Trophoblast cell (in vitro differentiated cells and primary cell): ENCODE measurements at regions not wholly inside any gene's neighbourhood (a gene's known extent, or its start where the extent isn't known, plus 50 kb on each side); places are given as distances from the start of the nearest gene placed in this dataset.

ENCODE experiments used
- DNase-seq, 2 donors: peaks; one replicate each; pipeline ENCODE4 v3.0.0-alpha.2; 2016
- H2AFZ ChIP-seq: 2 replicates; pipeline ENCODE4 v1.6.1; 2013; ENCODE audit warnings: low read length, moderate library complexity, mild to moderate bottlenecking; ENCODE audit not compliant: insufficient read depth, poor library complexity
- H2AK5ac ChIP-seq: 2 replicates; pipeline ENCODE4 v1.6.1; 2013; ENCODE audit warnings: mild to moderate bottlenecking, low read length
- H2BK120ac ChIP-seq: 2 replicates; pipeline ENCODE4 v1.6.1; 2013; ENCODE audit warnings: low read length, mild to moderate bottlenecking, moderate library complexity; ENCODE audit not compliant: insufficient read depth, poor library complexity
- H2BK12ac ChIP-seq: 2 replicates; pipeline ENCODE4 v1.6.1; 2013; ENCODE audit warnings: mild to moderate bottlenecking, low read length, moderate library complexity
- H2BK5ac ChIP-seq: 2 replicates; pipeline ENCODE4 v1.6.1; 2013; ENCODE audit warnings: low read length, low read depth, moderate library complexity, mild to moderate bottlenecking; ENCODE audit not compliant: poor library complexity
- H3K14ac ChIP-seq: 2 replicates; pipeline ENCODE4 v1.6.1; 2013; ENCODE audit warnings: mild to moderate bottlenecking, low read length
- H3K18ac ChIP-seq: 2 replicates; pipeline ENCODE4 v1.6.1; 2013; ENCODE audit warnings: mild to moderate bottlenecking, low read length
- H3K23ac ChIP-seq: 2 replicates; pipeline ENCODE4 v1.6.1; 2013; ENCODE audit warnings: low read length
- H3K27ac ChIP-seq: 2 replicates; pipeline ENCODE4 v1.5.1; 2013; ENCODE audit warnings: low read depth, mild to moderate bottlenecking, inconsistent platforms, low read length, moderate library complexity
- H3K27me3 ChIP-seq: 2 replicates; pipeline ENCODE4 v1.6.1; 2013; ENCODE audit warnings: inconsistent platforms, mild to moderate bottlenecking, low read length, moderate library complexity; ENCODE audit not compliant: insufficient read depth
- H3K36me3 ChIP-seq, 2 experiments: 1 replicate in 1 of 2; 2 replicates in 1 of 2; pipeline ENCODE4 v1.6.1; 2013; ENCODE audit warnings: low read length in 2 of 2, mild to moderate bottlenecking in 2 of 2, moderate library complexity in 1 of 2; ENCODE audit not compliant: insufficient read depth in 2 of 2, control insufficient read depth in 1 of 2
- H3K4ac ChIP-seq: 2 replicates; pipeline ENCODE4 v1.6.1; 2013; ENCODE audit warnings: low read depth, mild to moderate bottlenecking, low read length, moderate library complexity
- H3K4me1 ChIP-seq, 2 experiments: 1 replicate in 1 of 2; 2 replicates in 1 of 2; pipeline ENCODE4 v1.6.1; 2013; ENCODE audit warnings: low read length in 2 of 2, mild to moderate bottlenecking in 2 of 2, moderate library complexity in 1 of 2; ENCODE audit not compliant: insufficient read depth in 2 of 2, control insufficient read depth in 1 of 2
- H3K4me2 ChIP-seq: 2 replicates; pipeline ENCODE4 v1.6.1; 2013; ENCODE audit warnings: inconsistent platforms, mild to moderate bottlenecking, low read length, moderate library complexity
- H3K4me3 ChIP-seq: 2 replicates; pipeline ENCODE4 v1.5.1; 2013; ENCODE audit warnings: mild to moderate bottlenecking, low read depth, low read length, inconsistent platforms
- H3K79me1 ChIP-seq: one replicate; pipeline ENCODE4 v1.6.1; 2013; ENCODE audit warnings: low read length
- H3K79me2 ChIP-seq: 2 replicates; pipeline ENCODE4 v1.6.1; 2013; ENCODE audit warnings: low read length, mild to moderate bottlenecking; ENCODE audit not compliant: control insufficient read depth, insufficient read depth, poor library complexity
- H3K9ac ChIP-seq: 2 replicates; pipeline ENCODE4 v1.6.1; 2013; ENCODE audit warnings: mild to moderate bottlenecking, low read length
- H3K9me3 ChIP-seq: 2 replicates; pipeline ENCODE4 v1.6.1; 2013; ENCODE audit warnings: low read depth, mild to moderate bottlenecking, control low read depth, inconsistent platforms, low read length; ENCODE audit not compliant: insufficient read depth
- H4K12ac ChIP-seq: 2 replicates; pipeline ENCODE4 v1.6.1; 2013; ENCODE audit warnings: low read depth, mild to moderate bottlenecking, low read length, moderate library complexity
- H4K8ac ChIP-seq: 2 replicates; pipeline ENCODE4 v1.6.1; 2013; ENCODE audit warnings: low read depth, mild to moderate bottlenecking, low read length, moderate library complexity
- H4K91ac ChIP-seq: one replicate; pipeline ENCODE4 v1.6.1; 2013; ENCODE audit warnings: low read depth, mild to moderate bottlenecking, low read length, moderate library complexity
- WGBS: extraction: QIAGEN DNeasy Blood & Tissue Kit; methylation state at CpG from one replicate; pipeline ENCODE4 v1.1.7; 2013; ENCODE audit warnings: missing lambda C conversion rate; ENCODE audit not compliant: insufficient read length, insufficient coverage; ENCODE audit errors: extremely low coverage; 5-methylcytosine and 5-hydroxymethylcytosine counted together

DNA sequence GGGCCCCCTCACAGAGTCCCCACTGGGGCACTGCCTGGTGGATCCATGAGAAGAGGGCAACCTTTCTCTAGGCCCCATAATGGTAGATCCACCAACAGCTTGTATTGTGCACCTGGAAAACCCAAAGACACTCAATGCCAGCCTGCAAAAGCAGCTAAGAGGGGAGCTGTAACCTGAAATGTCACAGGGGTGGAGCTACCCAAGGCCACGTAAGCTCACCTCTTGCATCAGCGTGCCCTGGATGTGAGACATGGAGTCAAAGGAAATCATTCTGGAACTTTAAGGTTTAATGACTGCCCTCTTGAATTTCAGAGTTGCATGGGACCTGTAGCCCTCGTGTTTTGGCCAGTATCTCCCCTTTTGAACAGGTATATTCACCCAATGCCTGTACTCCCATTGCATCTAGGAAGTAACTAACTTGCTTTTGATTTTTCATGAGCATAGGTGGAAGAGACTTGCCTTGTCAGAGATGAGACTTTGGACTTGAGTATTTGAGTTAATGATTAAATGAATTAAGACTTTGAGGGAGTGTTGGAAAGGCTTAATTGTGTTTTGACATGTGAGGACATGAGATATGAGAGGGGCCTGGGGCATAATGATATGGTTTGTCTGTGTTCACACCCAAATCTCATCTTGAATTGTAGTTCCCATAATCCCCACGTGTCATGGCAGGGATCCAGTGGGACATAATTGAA is 900.9 kb upstream of the ROBO1 start:
- no CpG with 5 or more reads among the region's 4 CpGs for WGBS

DNA sequence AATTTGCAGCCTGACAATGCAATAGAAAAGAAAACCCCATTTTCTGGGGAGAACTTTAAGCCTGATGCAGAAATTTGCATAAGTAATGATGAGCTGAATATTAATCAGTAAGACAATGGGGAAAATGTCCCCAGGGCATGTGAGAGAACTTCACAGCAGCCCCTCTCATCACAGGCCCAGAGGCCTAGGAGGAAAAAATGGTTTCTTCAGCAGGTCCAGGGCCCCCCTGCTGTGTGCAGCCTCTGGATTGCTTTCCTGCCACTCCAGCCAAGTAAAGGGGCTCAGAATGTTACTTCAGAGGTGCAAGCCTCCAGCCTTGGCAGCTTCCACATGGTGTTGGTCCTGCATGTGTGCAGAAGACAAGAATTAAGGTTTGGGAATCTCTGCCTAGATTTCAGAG is 900.3 kb upstream of the ROBO1 start:
- Histone ChIP-seq H3K9me3 (peaks cover 6% of the 10 kb centered on the region), H3K9ac (no peak overlapping the region), H3K4ac (no peak overlapping the region), H4K8ac (no peak overlapping the region), H3K18ac (no peak overlapping the region), H3K4me1 (no peaks in the 10 kb centered on the region), H2BK12ac (no peak overlapping the region), H2BK120ac (no peak overlapping the region), H3K14ac (no peak overlapping the region), H3K79me1 (no peaks in the 10 kb centered on the region), H2AFZ (no peak overlapping the region), H3K23ac (no peak overlapping the region), H3K27me3 (no peaks in the 10 kb centered on the region), H3K4me3 (no peak overlapping the region), H4K91ac (no peak overlapping the region), H2BK5ac (no peak overlapping the region), H3K36me3 (no peaks in the 10 kb centered on the region), H2AK5ac (no peak overlapping the region), H4K12ac (no peak overlapping the region), H3K79me2 (no peaks in the 10 kb centered on the region), H3K27ac (no peak overlapping the region), H3K4me2 (no peak overlapping the region)
- no peak for DNase-seq

More for the DNA sequence above, 900.9 kb upstream of the ROBO1 start:
- no peaks in the 10 kb centered on the region for H3K36me3 ChIP-seq
- H4K91ac ChIP-seq = no peak overlapping the region
- H3K9me3 ChIP-seq = peaks cover 6% of the 10 kb centered on the region
- no peak overlapping the region for H3K23ac ChIP-seq
- no peaks in the 10 kb centered on the region for H3K79me1 ChIP-seq
- H2AK5ac ChIP-seq = no peak overlapping the region
- H2BK12ac ChIP-seq = no peak overlapping the region
- DNase-seq = no peak
- H2BK5ac ChIP-seq = no peak overlapping the region
- no peak overlapping the region for H3K14ac ChIP-seq
- H3K4ac ChIP-seq = no peak overlapping the region
- H3K4me2 ChIP-seq = no peak overlapping the region
- H3K4me1 ChIP-seq = no peaks in the 10 kb centered on the region
- H3K9ac ChIP-seq = no peak overlapping the region
- no peak overlapping the region for H3K4me3 ChIP-seq
- H3K27me3 ChIP-seq = no peaks in the 10 kb centered on the region
- no peak overlapping the region for H2AFZ ChIP-seq
- no peak overlapping the region for H2BK120ac ChIP-seq
- no peak overlapping the region for H4K8ac ChIP-seq
- no peak overlapping the region for H4K12ac ChIP-seq
- H3K18ac ChIP-seq = no peak overlapping the region
- H3K27ac ChIP-seq = no peak overlapping the region
- no peaks in the 10 kb centered on the region for H3K79me2 ChIP-seq

- H2BK12ac ChIP-seq = no peak overlapping the region
- no CpG with 5 or more reads among the region's 3 CpGs for WGBS
- H3K9ac ChIP-seq = no peak overlapping the region
Measured at GRCh38 chr3:80663426-80663825, 895.6 kb upstream of the ROBO1 start.

GRCh38 chr3:80655216-80655615 is 887.4 kb upstream of the ROBO1 start:
- Histone ChIP-seq H4K12ac (no peak overlapping the region), H3K79me1 (no peaks in the 10 kb centered on the region), H3K4me2 (no peak overlapping the region), H3K14ac (no peak overlapping the region), H3K4me1 (no peaks in the 10 kb centered on the region), H4K8ac (no peak overlapping the region), H2BK12ac (no peak overlapping the region), H3K18ac (no peak overlapping the region), H3K9ac (no peak overlapping the region), H2BK120ac (no peak overlapping the region), H3K23ac (no peak overlapping the region), H2AK5ac (no peak overlapping the region), H2AFZ (no peak overlapping the region), H3K27me3 (no peaks in the 10 kb centered on the region), H2BK5ac (no peak overlapping the region), H3K36me3 (no peaks in the 10 kb centered on the region), H3K4ac (no peak overlapping the region), H3K27ac (no peak overlapping the region), H3K9me3 (no peaks in the 10 kb centered on the region), H4K91ac (no peak overlapping the region), H3K4me3 (no peak overlapping the region), H3K79me2 (no peaks in the 10 kb centered on the region)
- no peak for DNase-seq
- no CpG with 5 or more reads among the region's 3 CpGs for WGBS

More at GRCh38 chr3:80663426-80663825, 895.6 kb upstream of the ROBO1 start:
- H3K4me1 ChIP-seq = no peaks in the 10 kb centered on the region
- H3K14ac ChIP-seq = no peak overlapping the region
- no peak overlapping the region for H2AFZ ChIP-seq
- no peak overlapping the region for H3K23ac ChIP-seq
- H3K4ac ChIP-seq = no peak overlapping the region
- H3K27ac ChIP-seq = no peak overlapping the region
- no peak overlapping the region for H2AK5ac ChIP-seq
- no peak overlapping the region for H3K18ac ChIP-seq
- H2BK5ac ChIP-seq = no peak overlapping the region
- H2BK120ac ChIP-seq = no peak overlapping the region
- no peak overlapping the region for H4K8ac ChIP-seq
- no peak overlapping the region for H3K4me3 ChIP-seq
- no peak for DNase-seq
- no peaks in the 10 kb centered on the region for H3K27me3 ChIP-seq
- no peaks in the 10 kb centered on the region for H3K79me2 ChIP-seq
- no peak overlapping the region for H4K91ac ChIP-seq
- no peaks in the 10 kb centered on the region for H3K79me1 ChIP-seq
- peaks cover 3% of the 10 kb centered on the region for H3K9me3 ChIP-seq
- no peak overlapping the region for H4K12ac ChIP-seq
- no peaks in the 10 kb centered on the region for H3K36me3 ChIP-seq
- no peak overlapping the region for H3K4me2 ChIP-seq
